Stomach (tissue), 8 donors: ENCODE measurements at regions not wholly inside any gene's neighbourhood (a gene's known extent, or its start where the extent isn't known, plus 50 kb on each side); places are given as distances from the start of the nearest gene placed in this dataset.

Experiments
- DNase-seq, 2 donors: peaks; one replicate each; pipeline versions ENCODE4 v3.0.0 to v3.0.0-alpha.2; 2013 to 2019
- H3K27ac ChIP-seq, 5 donors: fragments of 200-600 bp in 4 of 5; sonication (generic) in 4 of 5; one replicate each; pipeline ENCODE4 v1.5.1; 2013 to 2019; ENCODE audit warnings: mild to moderate bottlenecking in 1 of 5, moderate library complexity in 1 of 5
- H3K27me3 ChIP-seq, 3 donors: fragments of 200-600 bp; sonication (generic); one replicate each; pipeline ENCODE4 v1.5.1; 2017 to 2019; ENCODE audit warnings: mixed run types in 1 of 3
- H3K36me3 ChIP-seq, 4 donors: fragments of 200-600 bp; sonication (generic); 1 replicate in 3 of 4; 2 replicates in 1 of 4; pipeline ENCODE4 v1.5.1; 2016 to 2019
- H3K4me1 ChIP-seq, 4 donors: fragments of 200-600 bp; sonication (generic); one replicate each; pipeline ENCODE4 v1.5.1; 2016 to 2019
- H3K4me3 ChIP-seq, 4 donors: fragments of 200-600 bp; sonication (generic) in 3 of 4; one replicate each; pipeline ENCODE4 v1.5.1; 2016 to 2019; ENCODE audit warnings: mild to moderate bottlenecking in 1 of 4
- H3K9me3 ChIP-seq, 4 donors: fragments of 200-600 bp; sonication (generic); one replicate each; pipeline ENCODE4 v1.5.1; 2016 to 2019
- CTCF ChIP-seq, 7 experiments: fragments of 450-650 bp in 4 of 7; fragments of 200-600 bp in 3 of 7; sonication (generic) in 3 of 7; IDR thresholded peaks; one replicate each; pipeline ENCODE4 v1.5.1; 2016 to 2019; ENCODE audit warnings: antibody characterized with exemption in 7 of 7, control low read depth in 2 of 7, mild to moderate bottlenecking in 1 of 7
- EP300 ChIP-seq: sonication (generic); formaldehyde crosslinking; IDR thresholded peaks from one replicate; pipeline ENCODE4 v1.6.1; 2017; ENCODE audit warnings: antibody characterized with exemption
- POLR2A ChIP-seq, 4 donors: fragments of 450-650 bp; IDR thresholded peaks; one replicate each; pipeline ENCODE4 v1.6.1; 2016; ENCODE audit warnings: antibody characterized with exemption in 4 of 4, control low read depth in 2 of 4, mild to moderate bottlenecking in 1 of 4, moderate library complexity in 1 of 4
- POLR2AphosphoS5 ChIP-seq, 3 donors: sonication (generic); formaldehyde crosslinking; IDR thresholded peaks; one replicate each; pipeline ENCODE4 v1.6.1; 2016; ENCODE audit warnings: antibody characterized with exemption in 3 of 3
- WGBS, 5 donors: extraction: QIAGEN DNeasy Blood & Tissue Kit in 3 of 5; methylation state at CpG; one replicate each; pipeline versions ENCODE4 v1.1.5 to v1.1.7; 2013 to 2018; 5-methylcytosine and 5-hydroxymethylcytosine counted together
- intact Hi-C: fragments of 100-400 bp; cut with DNase I; formaldehyde crosslinking; loops from one replicate; pipeline ENCODE4 v1.15.1; 2023; ENCODE audit warnings: low total_unique reads
- donor health status: healthy with polysubstance abuse.
- donor health status: Bipolar disorder and iron deficiency.
- donor health status: healthy.

- Histone ChIP-seq H3K36me3 (no peaks in the 10 kb centered on the region), H3K27ac (no peak overlapping the region), H3K27me3 (no peaks in the 10 kb centered on the region), H3K4me3 (no peak overlapping the region), H3K9me3 (no peaks in the 10 kb centered on the region), H3K4me1 (no peaks in the 10 kb centered on the region)
- TF ChIP-seq POLR2AphosphoS5 (IDR thresholded peaks at IDR 0.05) = no peak
- no peak for TF ChIP-seq CTCF (IDR thresholded peaks at IDR 0.05)
- TF ChIP-seq POLR2A (IDR thresholded peaks at IDR 0.05) = no peak
- no peak for TF ChIP-seq EP300
- DNase-seq = no peak
- intact Hi-C loops = no loop called here
- WGBS, 5 donors = 52 to 66% (median 56%) methylated on average over 3 of the region's 3 CpGs
These were observed 165.8 kb upstream of the STAC start for GRCh38 chr3:36214460-36214859.

- no peaks in the 10 kb centered on the region for H3K27me3 ChIP-seq
- TF ChIP-seq POLR2A (IDR thresholded peaks at IDR 0.05) = no peak
- no peak for TF ChIP-seq EP300
- TF ChIP-seq POLR2AphosphoS5 (IDR thresholded peaks at IDR 0.05) = no peak
- no peak for TF ChIP-seq CTCF (IDR thresholded peaks at IDR 0.05)
- H3K9me3 ChIP-seq = no peaks in the 10 kb centered on the region
- H3K4me1 ChIP-seq = no peaks in the 10 kb centered on the region
- DNase-seq = no peak
- no peak overlapping the region for H3K4me3 ChIP-seq
- H3K36me3 ChIP-seq = no peaks in the 10 kb centered on the region
- WGBS, 5 donors = 31 to 44% (median 35%) methylated on average over 1 of the region's 1 CpG
- H3K27ac ChIP-seq = no peak overlapping the region
- intact Hi-C loops = no loop called here
These were observed 165.1 kb upstream of the STAC start for GRCh38 chr3:36215241-36215640.

- intact Hi-C loops = no loop called here
- no peak for DNase-seq
- H3K9me3 ChIP-seq = peaks cover 0 to 8% (median 0%) of the 10 kb centered on the region in 4 donors
- 93 to 96% (median 95%) methylated on average over 1 of the region's 1 CpG for WGBS, 5 donors
- no peaks in the 10 kb centered on the region for H3K36me3 ChIP-seq
- H3K27me3 ChIP-seq = no peaks in the 10 kb centered on the region
- no peaks in the 10 kb centered on the region for H3K4me1 ChIP-seq
- no peak for TF ChIP-seq EP300
- no peak for TF ChIP-seq CTCF (IDR thresholded peaks at IDR 0.05)
- TF ChIP-seq POLR2A (IDR thresholded peaks at IDR 0.05) = no peak
- TF ChIP-seq POLR2AphosphoS5 (IDR thresholded peaks at IDR 0.05) = no peak
- no peak overlapping the region for H3K27ac ChIP-seq
- no peak overlapping the region for H3K4me3 ChIP-seq
These were observed 160.9 kb upstream of the STAC start for GRCh38 chr3:36219398-36219797.

GRCh38 chr3:36220173-36220572 is 160.1 kb upstream of the STAC start:
- Histone ChIP-seq H3K36me3 (no peaks in the 10 kb centered on the region), H3K4me1 (no peaks in the 10 kb centered on the region), H3K27me3 (no peaks in the 10 kb centered on the region), H3K9me3 (peaks cover 0 to 8% (median 1%) of the 10 kb centered on the region in 4 donors), H3K4me3 (no peak overlapping the region), H3K27ac (no peak overlapping the region)
- intact Hi-C loops = no loop called here
- DNase-seq = no peak
- TF ChIP-seq EP300 (no peak), CTCF (IDR thresholded peaks at IDR 0.05) (no peak), POLR2AphosphoS5 (IDR thresholded peaks at IDR 0.05) (no peak), POLR2A (IDR thresholded peaks at IDR 0.05) (no peak)
- WGBS, 5 donors = 76 to 95% (median 93%) methylated on average over 2 of the region's 2 CpGs

GRCh38 chr3:36221975-36222374 is 158.3 kb upstream of the STAC start:
- no peak overlapping the region for H3K27ac ChIP-seq
- no peak overlapping the region for H3K4me3 ChIP-seq
- no peaks in the 10 kb centered on the region for H3K4me1 ChIP-seq
- TF ChIP-seq CTCF (IDR thresholded peaks at IDR 0.05) (no peak), POLR2A (IDR thresholded peaks at IDR 0.05) (no peak), POLR2AphosphoS5 (IDR thresholded peaks at IDR 0.05) (no peak), EP300 (no peak)
- no peaks in the 10 kb centered on the region for H3K36me3 ChIP-seq
- no peaks in the 10 kb centered on the region for H3K27me3 ChIP-seq
- H3K9me3 ChIP-seq = peaks cover 0 to 8% (median 2%) of the 10 kb centered on the region in 4 donors
- intact Hi-C loops = no loop called here
- DNase-seq = no peak
